ENCODE measurements at regions not wholly inside any gene's neighbourhood (a gene's known extent, or its start where the extent isn't known, plus 50 kb on each side); places are given as distances from the start of the nearest gene placed in this dataset.

- Histone ChIP-seq H3K9me3 (ENCODE audit: low read depth) (no peaks in the 10 kb centered on the region), H3K4me1 (ENCODE audit: low read depth) (no peaks in the 10 kb centered on the region), H3K4me3 (no peak overlapping the region), H3K27ac (no peak overlapping the region), H3K27me3 (no peaks in the 10 kb centered on the region), H3K36me3 (no peaks in the 10 kb centered on the region)
- no peak for DNase-seq (ENCODE audit: low read depth in 1 of 2, low spot score in 1 of 2)
- TF ChIP-seq, protein P1, sequence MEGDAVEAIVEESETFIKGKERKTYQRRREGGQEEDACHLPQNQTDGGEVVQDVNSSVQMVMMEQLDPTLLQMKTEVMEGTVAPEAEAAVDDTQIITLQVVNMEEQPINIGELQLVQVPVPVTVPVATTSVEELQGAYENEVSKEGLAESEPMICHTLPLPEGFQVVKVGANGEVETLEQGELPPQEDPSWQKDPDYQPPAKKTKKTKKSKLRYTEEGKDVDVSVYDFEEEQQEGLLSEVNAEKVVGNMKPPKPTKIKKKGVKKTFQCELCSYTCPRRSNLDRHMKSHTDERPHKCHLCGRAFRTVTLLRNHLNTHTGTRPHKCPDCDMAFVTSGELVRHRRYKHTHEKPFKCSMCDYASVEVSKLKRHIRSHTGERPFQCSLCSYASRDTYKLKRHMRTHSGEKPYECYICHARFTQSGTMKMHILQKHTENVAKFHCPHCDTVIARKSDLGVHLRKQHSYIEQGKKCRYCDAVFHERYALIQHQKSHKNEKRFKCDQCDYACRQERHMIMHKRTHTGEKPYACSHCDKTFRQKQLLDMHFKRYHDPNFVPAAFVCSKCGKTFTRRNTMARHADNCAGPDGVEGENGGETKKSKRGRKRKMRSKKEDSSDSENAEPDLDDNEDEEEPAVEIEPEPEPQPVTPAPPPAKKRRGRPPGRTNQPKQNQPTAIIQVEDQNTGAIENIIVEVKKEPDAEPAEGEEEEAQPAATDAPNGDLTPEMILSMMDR (IDR thresholded peaks at IDR 0.05; ENCODE audit: low read depth, low read length) = no peak
Observed at GRCh38 chr10:94266091-94266490, 96.6 kb downstream of the NOC3L start.

GRCh38 chr10:94268652-94269051, 94.1 kb downstream of the NOC3L start:
- no peak for DNase-seq (ENCODE audit: low read depth in 1 of 2, low spot score in 1 of 2)
- Histone ChIP-seq H3K36me3 (no peaks in the 10 kb centered on the region), H3K4me1 (ENCODE audit: low read depth) (no peaks in the 10 kb centered on the region), H3K27me3 (no peaks in the 10 kb centered on the region), H3K9me3 (ENCODE audit: low read depth) (no peaks in the 10 kb centered on the region), H3K27ac (no peak overlapping the region), H3K4me3 (no peak overlapping the region)
- TF ChIP-seq, protein P1 (IDR thresholded peaks at IDR 0.05; ENCODE audit: low read depth, low read length) = no peak

DNA sequence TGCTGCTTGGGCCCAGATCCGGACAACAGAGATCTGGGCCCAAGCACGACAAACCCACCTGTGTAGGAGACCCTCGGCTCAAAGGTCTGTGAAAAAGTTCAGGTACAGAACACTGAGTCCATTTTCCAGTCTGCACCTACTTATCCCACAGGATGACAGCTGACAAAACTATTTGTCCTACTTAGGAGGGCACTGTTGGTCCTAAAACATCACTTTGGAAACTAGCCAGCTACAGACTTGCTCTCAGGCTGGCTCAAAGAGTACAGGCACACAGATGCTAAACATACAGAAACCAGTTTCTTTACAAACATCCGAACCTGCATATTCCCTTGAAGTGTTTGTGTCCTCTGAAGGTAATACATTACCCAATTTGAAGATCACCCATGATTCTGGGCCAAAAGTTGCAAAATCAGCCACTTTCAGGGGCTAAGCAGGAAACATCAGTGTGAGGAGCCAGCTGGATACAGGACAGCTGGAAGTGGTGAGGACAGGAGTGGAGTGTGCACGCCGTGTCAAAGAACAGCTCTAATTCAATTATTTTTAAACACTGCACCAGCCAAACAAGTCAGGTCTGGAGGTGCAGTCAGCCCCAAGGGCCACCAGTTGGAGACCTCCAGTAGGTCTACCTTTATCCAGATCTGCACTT, 88.5 kb downstream of the NOC3L start:
- Histone ChIP-seq H3K4me3 (no peak overlapping the region), H3K27ac (no peak overlapping the region), H3K9me3 (ENCODE audit: low read depth) (no peaks in the 10 kb centered on the region), H3K36me3 (no peaks in the 10 kb centered on the region), H3K27me3 (no peaks in the 10 kb centered on the region), H3K4me1 (ENCODE audit: low read depth) (no peaks in the 10 kb centered on the region)
- DNase-seq (ENCODE audit: low read depth in 1 of 2, low spot score in 1 of 2) = peak in 1 of 2 donors; percentile 75
- TF ChIP-seq, protein P1 (IDR thresholded peaks at IDR 0.05; ENCODE audit: low read depth, low read length) = no peak

- no peaks in the 10 kb centered on the region for H3K27me3 ChIP-seq
- no peaks in the 10 kb centered on the region for H3K4me1 ChIP-seq (ENCODE audit: low read depth)
- H3K4me3 ChIP-seq = no peak overlapping the region
- no peaks in the 10 kb centered on the region for H3K36me3 ChIP-seq
- no peak overlapping the region for H3K27ac ChIP-seq
- H3K9me3 ChIP-seq (ENCODE audit: low read depth) = no peaks in the 10 kb centered on the region
- TF ChIP-seq, protein P1 (IDR thresholded peaks at IDR 0.05; ENCODE audit: low read depth, low read length) = no peak
- DNase-seq (ENCODE audit: low read depth in 1 of 2, low spot score in 1 of 2) = no peak
Observed at GRCh38 chr10:94276140-94276539, 86.6 kb downstream of the NOC3L start.

DNA sequence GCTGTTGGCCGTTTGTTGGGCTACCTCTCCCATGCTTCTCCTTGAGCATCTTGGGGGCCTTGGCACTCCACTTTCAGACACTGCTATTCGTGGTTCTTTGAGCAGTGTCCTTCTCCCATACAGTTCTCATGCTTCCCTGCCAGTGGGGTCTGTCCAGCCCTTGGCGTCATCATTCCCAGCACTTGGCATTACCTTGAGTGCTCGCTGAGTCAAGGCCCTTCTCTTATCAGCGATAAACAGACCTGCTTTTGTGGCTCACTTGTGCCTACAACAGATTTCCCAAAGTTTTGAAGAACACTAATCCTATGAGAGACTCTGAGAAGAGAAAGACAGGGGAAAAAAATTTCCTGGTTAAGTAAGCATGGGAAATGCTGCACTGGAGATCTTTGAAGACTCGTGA, 85.3 kb downstream of the NOC3L start:
- H3K27me3 ChIP-seq = no peaks in the 10 kb centered on the region
- no peak overlapping the region for H3K27ac ChIP-seq
- no peaks in the 10 kb centered on the region for H3K4me1 ChIP-seq (ENCODE audit: low read depth)
- no peaks in the 10 kb centered on the region for H3K36me3 ChIP-seq
- TF ChIP-seq, protein P1 (IDR thresholded peaks at IDR 0.05; ENCODE audit: low read depth, low read length) = no peak
- DNase-seq (ENCODE audit: low read depth in 1 of 2, low spot score in 1 of 2) = no peak
- no peak overlapping the region for H3K4me3 ChIP-seq
- no peaks in the 10 kb centered on the region for H3K9me3 ChIP-seq (ENCODE audit: low read depth)
